Hindlimb muscle (tissue), 1 donor: ENCODE measurements at regions not wholly inside any gene's neighbourhood (a gene's known extent, or its start where the extent isn't known, plus 50 kb on each side); places are given as distances from the start of the nearest gene placed in this dataset.
"Not testable (repeated sequence)": the region's sequence is repeated elsewhere in the genome, so short reads cannot be mapped to it uniquely, and the experiment has no call there.

Source experiments
- DNase-seq: peaks from one replicate; pipeline ENCODE4 v3.0.0-alpha.2; 2013

- no peak for DNase-seq
Measured at GRCh38 chrX:136975684-136976470, 57.9 kb downstream of the GPR101 start.

- no peak for DNase-seq
Measured at GRCh38 chrX:136967966-136968365, 65.8 kb downstream of the GPR101 start.

- no peak for DNase-seq
Measured at GRCh38 chrX:136963973-136964372, 69.8 kb downstream of the GPR101 start.

GRCh38 chrX:136961594-136962135 lies 72.1 kb downstream of the GPR101 start:
- no peak for DNase-seq

- DNase-seq = peak; percentile 2
Measured at GRCh38 chrX:136954930-136955329, 74.4 kb upstream of the RBMX start.

GRCh38 chrX:136953867-136954787 lies 73.6 kb upstream of the RBMX start:
- peak; percentile 41 for DNase-seq

- DNase-seq = no peak
Measured at GRCh38 chrX:136950211-136950610, 69.7 kb upstream of the RBMX start.

GRCh38 chrX:136941396-136942337 lies 61.1 kb upstream of the RBMX start:
- DNase-seq = no peak

- DNase-seq = no peak
Measured at GRCh38 chrX:136936183-136936549, 55.6 kb upstream of the RBMX start.

GRCh38 chrX:136935533-136936182 lies 55.1 kb upstream of the RBMX start:
- not testable (repeated sequence) for DNase-seq

GRCh38 chrX:136934652-136935051 lies 54.1 kb upstream of the RBMX start:
- not testable (repeated sequence) for DNase-seq

- DNase-seq = no peak
Measured at GRCh38 chrX:136933611-136934145, 53.2 kb upstream of the RBMX start.

GRCh38 chrX:136931661-136932060 lies 51.1 kb upstream of the RBMX start:
- no peak for DNase-seq
